ENCODE measurements at regions not wholly inside any gene's neighbourhood (a gene's known extent, or its start where the extent isn't known, plus 50 kb on each side); places are given as distances from the start of the nearest gene placed in this dataset.

DNA sequence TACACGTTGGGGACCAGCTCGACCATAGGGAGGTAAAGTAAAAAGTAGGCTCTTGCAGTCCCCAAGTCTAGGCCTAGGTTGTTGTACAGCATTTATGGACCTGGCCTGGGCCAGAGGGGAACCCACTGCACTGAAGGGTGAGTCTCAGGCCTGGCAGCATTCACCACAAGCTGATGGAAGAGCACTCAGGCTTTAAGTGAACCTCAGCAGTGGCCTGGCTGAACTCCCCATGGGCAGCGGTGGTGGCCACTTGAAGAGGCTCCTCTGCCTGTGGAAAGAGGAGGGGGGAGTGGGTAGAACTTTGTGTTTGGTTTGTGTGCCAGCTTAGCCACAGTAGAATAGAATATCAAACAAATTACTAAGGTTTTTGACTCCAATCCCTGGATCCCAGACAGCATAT, 176.2 kb upstream of the PRMT6 start:
- TF ChIP-seq, protein P1, sequence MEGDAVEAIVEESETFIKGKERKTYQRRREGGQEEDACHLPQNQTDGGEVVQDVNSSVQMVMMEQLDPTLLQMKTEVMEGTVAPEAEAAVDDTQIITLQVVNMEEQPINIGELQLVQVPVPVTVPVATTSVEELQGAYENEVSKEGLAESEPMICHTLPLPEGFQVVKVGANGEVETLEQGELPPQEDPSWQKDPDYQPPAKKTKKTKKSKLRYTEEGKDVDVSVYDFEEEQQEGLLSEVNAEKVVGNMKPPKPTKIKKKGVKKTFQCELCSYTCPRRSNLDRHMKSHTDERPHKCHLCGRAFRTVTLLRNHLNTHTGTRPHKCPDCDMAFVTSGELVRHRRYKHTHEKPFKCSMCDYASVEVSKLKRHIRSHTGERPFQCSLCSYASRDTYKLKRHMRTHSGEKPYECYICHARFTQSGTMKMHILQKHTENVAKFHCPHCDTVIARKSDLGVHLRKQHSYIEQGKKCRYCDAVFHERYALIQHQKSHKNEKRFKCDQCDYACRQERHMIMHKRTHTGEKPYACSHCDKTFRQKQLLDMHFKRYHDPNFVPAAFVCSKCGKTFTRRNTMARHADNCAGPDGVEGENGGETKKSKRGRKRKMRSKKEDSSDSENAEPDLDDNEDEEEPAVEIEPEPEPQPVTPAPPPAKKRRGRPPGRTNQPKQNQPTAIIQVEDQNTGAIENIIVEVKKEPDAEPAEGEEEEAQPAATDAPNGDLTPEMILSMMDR (IDR thresholded peaks at IDR 0.05): no peak
- TF ChIP-seq POLR2AphosphoS5 (IDR thresholded peaks at IDR 0.05): no peak
